Astrocyte (in vitro differentiated cells and primary cell): ENCODE measurements at regions not wholly inside any gene's neighbourhood (a gene's known extent, or its start where the extent isn't known, plus 50 kb on each side); places are given as distances from the start of the nearest gene placed in this dataset.

Source experiments
- DNase-seq: peaks from one replicate; pipeline ENCODE4 v3.0.0-alpha.2; 2010; ENCODE audit warnings: low read depth
- FAIRE-seq: peaks from 2 replicates; lab custom pipeline; 2011; peaks lifted over from hg19 to GRCh38; lab: Jason Lieb, UNC
- H2AFZ ChIP-seq: 2 replicates; pipeline ENCODE4 v1.6.0; 2012; ENCODE audit warnings: low read depth, low read length, inconsistent platforms
- H3K27ac ChIP-seq: 2 replicates; pipeline ENCODE4 v1.5.1; 2011; ENCODE audit warnings: low read depth, low read length, inconsistent platforms
- H3K27me3 ChIP-seq: 2 replicates; pipeline ENCODE4 v1.6.0; 2011; ENCODE audit warnings: low read length, inconsistent platforms; ENCODE audit not compliant: insufficient read depth
- H3K36me3 ChIP-seq: 2 replicates; pipeline ENCODE4 v1.5.1; 2011; ENCODE audit warnings: low read length, inconsistent platforms; ENCODE audit not compliant: insufficient read depth
- H3K4me1 ChIP-seq: 2 replicates; pipeline ENCODE4 v1.5.1; 2011; ENCODE audit warnings: low read length, inconsistent platforms; ENCODE audit not compliant: insufficient read depth
- H3K4me2 ChIP-seq: 2 replicates; pipeline ENCODE4 v1.6.0; 2012; ENCODE audit warnings: low read length, inconsistent platforms
- H3K4me3 ChIP-seq: 2 replicates; pipeline ENCODE4 v1.5.1; 2011; ENCODE audit warnings: low read depth, mild to moderate bottlenecking, low read length, inconsistent platforms; ENCODE audit not compliant: insufficient read depth
- H3K79me2 ChIP-seq: 2 replicates; pipeline ENCODE4 v1.6.0; 2012; ENCODE audit warnings: mild to moderate bottlenecking, low read length, inconsistent platforms; ENCODE audit not compliant: insufficient read depth
- H3K9ac ChIP-seq: 2 replicates; pipeline ENCODE4 v1.6.0; 2012; ENCODE audit warnings: mild to moderate bottlenecking, low read length, inconsistent platforms
- H3K9me3 ChIP-seq: 2 replicates; pipeline ENCODE4 v1.5.1; 2012; ENCODE audit warnings: low read depth, mild to moderate bottlenecking, low read length, inconsistent platforms; ENCODE audit not compliant: insufficient read depth
- H4K20me1 ChIP-seq: 2 replicates; pipeline ENCODE4 v1.6.0; 2012; ENCODE audit warnings: low read length, inconsistent platforms; ENCODE audit not compliant: insufficient read depth
- H3K27ac Mint-ChIP-seq: one replicate; pipeline ENCODE4 v1.8.0; 2021; ENCODE audit warnings: mild to moderate bottlenecking, mixed read lengths; ENCODE audit not compliant: unreplicated experiment
- H3K27me3 Mint-ChIP-seq: one replicate; pipeline ENCODE4 v1.8.0; 2021; ENCODE audit warnings: low read depth, mixed read lengths; ENCODE audit not compliant: unreplicated experiment
- H3K36me3 Mint-ChIP-seq: one replicate; pipeline ENCODE4 v1.8.0; 2021; ENCODE audit warnings: low read depth, mixed read lengths; ENCODE audit not compliant: unreplicated experiment
- H3K4me1 Mint-ChIP-seq: one replicate; pipeline ENCODE4 v1.8.0; 2021; ENCODE audit warnings: low read depth, mixed read lengths; ENCODE audit not compliant: unreplicated experiment
- H3K4me3 Mint-ChIP-seq: one replicate; pipeline ENCODE4 v1.8.0; 2021; ENCODE audit warnings: mild to moderate bottlenecking, moderate library complexity, mixed read lengths; ENCODE audit not compliant: unreplicated experiment
- H3K9me3 Mint-ChIP-seq: one replicate; pipeline ENCODE4 v1.8.0; 2021; ENCODE audit warnings: mild to moderate bottlenecking, mixed read lengths; ENCODE audit not compliant: unreplicated experiment
- EZH2 ChIP-seq: IDR thresholded peaks from 2 replicates; pipeline ENCODE4 v1.6.1; 2012; ENCODE audit warnings: mild to moderate bottlenecking, low read length, inconsistent platforms; ENCODE audit not compliant: insufficient read depth
- TF ChIP-seq, protein P1 (sequence below): IDR thresholded peaks from 2 replicates; pipeline ENCODE4 v1.5.1; 2011; ENCODE audit warnings: low read depth, mild to moderate bottlenecking, inconsistent platforms, low read length, moderate library complexity; ENCODE audit not compliant: insufficient read depth

DNA sequence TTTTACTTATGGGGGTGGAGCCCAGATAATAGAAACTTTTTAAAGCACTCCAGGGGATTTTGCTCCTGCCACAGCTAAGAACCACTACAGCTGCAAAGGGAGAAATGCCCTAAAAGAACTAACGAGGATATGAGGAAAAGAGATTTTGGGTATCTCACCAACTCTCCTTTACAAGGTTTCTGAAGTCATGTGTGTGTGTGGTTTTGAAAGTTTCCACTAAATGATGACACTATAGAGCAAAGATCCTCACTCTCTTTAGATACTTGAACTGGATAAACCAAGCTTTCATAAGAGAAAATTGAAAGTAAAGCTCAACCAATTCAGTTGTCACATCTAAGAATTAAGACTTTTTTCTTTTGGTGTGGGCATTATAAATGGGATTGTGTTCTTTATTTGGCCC lies 455.3 kb upstream of the ALCAM start:
- Histone ChIP-seq H3K27me3 (no peaks in the 10 kb centered on the region), H4K20me1 (no peaks in the 10 kb centered on the region), H3K9me3 (peaks cover 4% of the 10 kb centered on the region), H3K27ac (no peak overlapping the region), H3K9ac (no peak overlapping the region), H2AFZ (no peak overlapping the region), H3K4me3 (no peak overlapping the region), H3K4me2 (no peak overlapping the region), H3K4me1 (peaks cover 20% of the 10 kb centered on the region), H3K79me2 (no peaks in the 10 kb centered on the region), H3K36me3 (no peaks in the 10 kb centered on the region)
- TF ChIP-seq, protein P1, sequence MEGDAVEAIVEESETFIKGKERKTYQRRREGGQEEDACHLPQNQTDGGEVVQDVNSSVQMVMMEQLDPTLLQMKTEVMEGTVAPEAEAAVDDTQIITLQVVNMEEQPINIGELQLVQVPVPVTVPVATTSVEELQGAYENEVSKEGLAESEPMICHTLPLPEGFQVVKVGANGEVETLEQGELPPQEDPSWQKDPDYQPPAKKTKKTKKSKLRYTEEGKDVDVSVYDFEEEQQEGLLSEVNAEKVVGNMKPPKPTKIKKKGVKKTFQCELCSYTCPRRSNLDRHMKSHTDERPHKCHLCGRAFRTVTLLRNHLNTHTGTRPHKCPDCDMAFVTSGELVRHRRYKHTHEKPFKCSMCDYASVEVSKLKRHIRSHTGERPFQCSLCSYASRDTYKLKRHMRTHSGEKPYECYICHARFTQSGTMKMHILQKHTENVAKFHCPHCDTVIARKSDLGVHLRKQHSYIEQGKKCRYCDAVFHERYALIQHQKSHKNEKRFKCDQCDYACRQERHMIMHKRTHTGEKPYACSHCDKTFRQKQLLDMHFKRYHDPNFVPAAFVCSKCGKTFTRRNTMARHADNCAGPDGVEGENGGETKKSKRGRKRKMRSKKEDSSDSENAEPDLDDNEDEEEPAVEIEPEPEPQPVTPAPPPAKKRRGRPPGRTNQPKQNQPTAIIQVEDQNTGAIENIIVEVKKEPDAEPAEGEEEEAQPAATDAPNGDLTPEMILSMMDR: no peak
- no peak for TF ChIP-seq EZH2
- FAIRE-seq: no peak
- Mint-ChIP-seq H3K4me1 (peaks cover 25% of the 10 kb centered on the region), H3K36me3 (peaks cover 4% of the 10 kb centered on the region), H3K27me3 (no peaks in the 10 kb centered on the region), H3K4me3 (no peak overlapping the region), H3K9me3 (peaks cover 6% of the 10 kb centered on the region), H3K27ac (no peak overlapping the region)
- DNase-seq: no peak

DNA sequence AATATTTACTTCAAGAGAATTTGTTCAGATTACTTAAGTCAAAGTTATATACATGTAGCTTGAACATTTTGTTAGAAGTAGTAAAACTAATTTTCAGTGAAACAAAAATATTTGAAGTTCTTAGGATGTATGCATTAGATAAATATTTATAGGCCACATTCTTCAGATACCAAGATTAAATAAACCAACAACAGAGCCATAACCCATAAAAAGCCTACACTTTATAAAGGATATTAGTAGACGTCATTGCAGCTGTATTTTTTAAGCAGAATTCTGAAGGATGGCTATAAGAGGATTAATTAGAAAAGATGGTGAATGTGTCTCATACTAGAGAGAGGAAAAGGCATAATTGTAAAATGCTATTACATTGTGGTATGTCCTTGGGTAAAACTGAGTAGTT lies 449.7 kb upstream of the ALCAM start:
- H3K4me1 ChIP-seq: no peaks in the 10 kb centered on the region
- H3K36me3 ChIP-seq: no peaks in the 10 kb centered on the region
- H3K4me3 Mint-ChIP-seq: no peak overlapping the region
- no peaks in the 10 kb centered on the region for H3K9me3 ChIP-seq
- H3K36me3 Mint-ChIP-seq: no peaks in the 10 kb centered on the region
- no peak overlapping the region for H3K27ac ChIP-seq
- no peaks in the 10 kb centered on the region for H3K27me3 Mint-ChIP-seq
- H3K4me1 Mint-ChIP-seq: peaks cover 5% of the 10 kb centered on the region
- no peak overlapping the region for H3K4me3 ChIP-seq
- H3K27me3 ChIP-seq: no peaks in the 10 kb centered on the region
- no peaks in the 10 kb centered on the region for H3K79me2 ChIP-seq
- H3K4me2 ChIP-seq: peak overlapping the region; percentile 21
- FAIRE-seq (peak; percentile 26), DNase-seq (no peak)
- H2AFZ ChIP-seq: no peak overlapping the region
- no peak overlapping the region for H3K9ac ChIP-seq
- H3K27ac Mint-ChIP-seq: no peak overlapping the region
- TF ChIP-seq EZH2: no peak
- TF ChIP-seq, protein P1: no peak
- H3K9me3 Mint-ChIP-seq: no peaks in the 10 kb centered on the region
- no peaks in the 10 kb centered on the region for H4K20me1 ChIP-seq

- Histone ChIP-seq H3K4me1 (no peaks in the 10 kb centered on the region), H3K27ac (no peak overlapping the region), H3K4me2 (no peak overlapping the region), H3K4me3 (no peak overlapping the region), H3K9ac (no peak overlapping the region), H4K20me1 (no peaks in the 10 kb centered on the region), H3K9me3 (no peaks in the 10 kb centered on the region), H2AFZ (no peak overlapping the region), H3K27me3 (no peaks in the 10 kb centered on the region), H3K79me2 (no peaks in the 10 kb centered on the region), H3K36me3 (no peaks in the 10 kb centered on the region)
- Mint-ChIP-seq H3K4me3 (no peak overlapping the region), H3K4me1 (no peaks in the 10 kb centered on the region), H3K36me3 (no peaks in the 10 kb centered on the region), H3K27ac (no peak overlapping the region), H3K9me3 (no peaks in the 10 kb centered on the region), H3K27me3 (no peaks in the 10 kb centered on the region)
- TF ChIP-seq, protein P1: no peak
- TF ChIP-seq EZH2: no peak
- FAIRE-seq (no peak), DNase-seq (no peak)
Measured at GRCh38 chr3:104920512-104920911, 446.2 kb upstream of the ALCAM start.
